Progenitor cell of endocrine pancreas (in vitro differentiated cells): ENCODE measurements at regions not wholly inside any gene's neighbourhood (a gene's known extent, or its start where the extent isn't known, plus 50 kb on each side); places are given as distances from the start of the nearest gene placed in this dataset.
"Not testable (repeated sequence)": the region's sequence is repeated elsewhere in the genome, so short reads cannot be mapped to it uniquely, and the experiment has no call there.

ENCODE experiments used
- DNase-seq: peaks from one replicate; pipeline ENCODE4 v3.0.0; 2021; ENCODE audit warnings: low spot score; ENCODE audit not compliant: unreplicated experiment
- H3K27ac Mint-ChIP-seq: 2 replicates; pipeline ENCODE4 v1.8.0; 2021; ENCODE audit warnings: mild to moderate bottlenecking, moderate library complexity, mixed read lengths
- H3K27me3 Mint-ChIP-seq: 2 replicates; pipeline ENCODE4 v1.8.0; 2021; ENCODE audit warnings: mixed read lengths
- H3K36me3 Mint-ChIP-seq: 2 replicates; pipeline ENCODE4 v1.8.0; 2022; ENCODE audit warnings: mixed read lengths; ENCODE audit not compliant: insufficient read depth
- H3K4me1 Mint-ChIP-seq: 2 replicates; pipeline ENCODE4 v1.8.0; 2021; ENCODE audit warnings: low read depth, mixed read lengths
- H3K4me3 Mint-ChIP-seq: 2 replicates; pipeline ENCODE4 v1.8.0; 2021; ENCODE audit warnings: low read depth, mild to moderate bottlenecking, moderate library complexity, mixed read lengths
- H3K9me3 Mint-ChIP-seq: 2 replicates; pipeline ENCODE4 v1.8.0; 2021; ENCODE audit warnings: low read depth, mixed read lengths
- CTCF ChIP-seq: fragments of 200-600 bp; sonication (generic); IDR thresholded peaks from one replicate; pipeline ENCODE4 v1.5.0; 2021; ENCODE audit warnings: antibody characterized with exemption, mild to moderate bottlenecking; ENCODE audit not compliant: unreplicated experiment

GRCh38 chr3:153976891-153977554 lies 144.2 kb upstream of the ARHGEF26 start:
- no peak for TF ChIP-seq CTCF
- no peak overlapping the region for H3K4me3 Mint-ChIP-seq
- no peak overlapping the region for H3K27ac Mint-ChIP-seq
- no peaks in the 10 kb centered on the region for H3K36me3 Mint-ChIP-seq
- no peak for DNase-seq
- peaks cover 4% of the 10 kb centered on the region for H3K9me3 Mint-ChIP-seq
- H3K4me1 Mint-ChIP-seq: no peaks in the 10 kb centered on the region
- H3K27me3 Mint-ChIP-seq: no peaks in the 10 kb centered on the region

GRCh38 chr3:153978006-153978405 lies 143.2 kb upstream of the ARHGEF26 start:
- no peak overlapping the region for H3K27ac Mint-ChIP-seq
- no peak for DNase-seq
- H3K36me3 Mint-ChIP-seq: no peaks in the 10 kb centered on the region
- H3K27me3 Mint-ChIP-seq: no peaks in the 10 kb centered on the region
- no peaks in the 10 kb centered on the region for H3K4me1 Mint-ChIP-seq
- H3K9me3 Mint-ChIP-seq: peaks cover 14% of the 10 kb centered on the region
- no peak overlapping the region for H3K4me3 Mint-ChIP-seq
- TF ChIP-seq CTCF: no peak

- TF ChIP-seq CTCF: no peak
- no peak for DNase-seq
- Mint-ChIP-seq H3K36me3 (no peaks in the 10 kb centered on the region), H3K4me1 (no peaks in the 10 kb centered on the region), H3K27ac (peak overlapping the region; percentile 31), H3K9me3 (peaks cover 19% of the 10 kb centered on the region), H3K27me3 (no peaks in the 10 kb centered on the region), H3K4me3 (no peak overlapping the region)
Measured at GRCh38 chr3:153979418-153980251, 141.6 kb upstream of the ARHGEF26 start.

- no peaks in the 10 kb centered on the region for H3K4me1 Mint-ChIP-seq
- no peaks in the 10 kb centered on the region for H3K36me3 Mint-ChIP-seq
- no peak overlapping the region for H3K4me3 Mint-ChIP-seq
- H3K27me3 Mint-ChIP-seq: no peaks in the 10 kb centered on the region
- H3K9me3 Mint-ChIP-seq: peaks cover 19% of the 10 kb centered on the region
- no peak for DNase-seq
- no peak for TF ChIP-seq CTCF
- peak overlapping the region; percentile 34 for H3K27ac Mint-ChIP-seq
Measured at GRCh38 chr3:153980252-153980590, 141.0 kb upstream of the ARHGEF26 start.

GRCh38 chr3:153997364-153997763 lies 123.8 kb upstream of the ARHGEF26 start:
- not testable (repeated sequence) for H3K27me3 Mint-ChIP-seq, DNase-seq, H3K9me3 Mint-ChIP-seq, H3K4me1 Mint-ChIP-seq, H3K36me3 Mint-ChIP-seq, H3K4me3 Mint-ChIP-seq, H3K27ac Mint-ChIP-seq
- TF ChIP-seq CTCF: peak; percentile 40
